ENCODE measurements at regions not wholly inside any gene's neighbourhood (a gene's known extent, or its start where the extent isn't known, plus 50 kb on each side); places are given as distances from the start of the nearest gene placed in this dataset.

DNA sequence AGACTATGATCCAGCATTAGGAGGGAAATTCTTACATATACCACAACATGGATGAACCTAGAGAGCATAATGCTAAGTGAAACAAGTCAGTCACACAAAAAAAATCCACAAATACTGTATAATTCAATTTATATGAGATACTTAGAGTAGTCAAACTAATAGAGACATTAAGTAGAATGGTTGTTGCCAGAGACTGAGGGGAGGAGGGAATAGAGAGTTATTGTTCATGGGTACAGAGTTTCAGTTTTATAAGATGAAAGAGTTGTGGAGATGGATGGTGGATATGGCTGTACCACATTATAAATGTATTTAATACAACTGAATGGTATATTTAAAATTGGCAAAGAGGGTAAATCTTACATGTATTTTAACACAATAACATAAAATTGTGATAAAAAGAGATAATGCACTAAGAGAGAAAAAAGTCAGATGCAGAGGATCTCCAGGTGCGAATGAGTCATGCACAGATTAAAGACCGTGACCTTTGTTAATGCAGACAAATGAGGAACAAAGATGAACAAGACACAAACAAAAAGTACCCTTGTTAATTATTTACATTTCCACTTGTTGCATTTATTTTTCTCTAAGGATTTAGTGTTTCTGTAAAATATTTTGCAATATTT lies 541.7 kb upstream of the MEX3C start:
- H4K20me1 ChIP-seq (ENCODE audit: insufficient read depth, low read length), result no peaks in the 10 kb centered on the region
- DNase-seq (ENCODE audit: low spot score), result no peak
- H3K9me3 ChIP-seq (ENCODE audit: low read length), result peaks cover 17% of the 10 kb centered on the region
- no peak overlapping the region for H3K27ac ChIP-seq (ENCODE audit: extremely low read length, insufficient read depth, low read length)
- no peak for FAIRE-seq
- H3K4me1 ChIP-seq (ENCODE audit: insufficient read depth, low read length), result no peaks in the 10 kb centered on the region
- H3K36me3 ChIP-seq (replicated peaks in 1 of 2; ENCODE audit: control insufficient read depth in 1 of 2, insufficient read depth in 2 of 2, low read length in 2 of 2), result no peaks in the 10 kb centered on the region
- no peaks in the 10 kb centered on the region for H3K79me2 ChIP-seq (ENCODE audit: insufficient read depth, low read length)
- H3K27me3 ChIP-seq (ENCODE audit: control insufficient read depth in 1 of 2, insufficient read depth in 2 of 2, low read length in 2 of 2), result no peaks in the 10 kb centered on the region
- BruUV-seq (replicated peaks), result no TSS peak
- no peak for ATAC-seq
- no peak overlapping the region for H3K4me3 ChIP-seq (replicated peaks in 1 of 3; ENCODE audit: insufficient read depth in 1 of 3, low read depth in 2 of 3, low read length in 3 of 3)
- no peak overlapping the region for H2AFZ ChIP-seq (ENCODE audit: low read length)
- CTCF ChIA-PET (ENCODE audit: low intra/inter-chr PET ratio, low total read pairs), result no interaction called here
- no peak overlapping the region for H3K9ac ChIP-seq (ENCODE audit: insufficient read depth, low read depth, low read length)
- 32% methylated on average over 2 of the region's 2 CpGs for WGBS (ENCODE audit: low lambda C conversion rate)
- POLR2A ChIA-PET, result no interaction called here
- in situ Hi-C loops (cut with HindIII; ENCODE audit: extremely low pct_ligation_motif_present, low pct_unique_long_range_greater_than_20kb) (no loop called here), intact Hi-C loops (cut with micrococcal nuclease; ENCODE audit: unreplicated experiment) (no loop called here)
- no peak overlapping the region for H3K4me2 ChIP-seq (ENCODE audit: low read depth, low read length)
- TF ChIP-seq CSRNP2 (CRISPR knock-in tag; conservative IDR thresholded peaks at IDR 0.05; ENCODE audit: low read depth) (no peak), SP140L (CRISPR knock-in tag; IDR thresholded peaks at IDR 0.05; ENCODE audit: borderline replicate concordance) (no peak), RBM39 (IDR thresholded peaks at IDR 0.05; ENCODE audit: low read depth, low read length, poor library complexity, severe bottlenecking) (no peak), ZNF264 (CRISPR knock-in tag; IDR thresholded peaks at IDR 0.05) (no peak), ZUFSP (CRISPR knock-in tag; IDR thresholded peaks at IDR 0.05; ENCODE audit: borderline replicate concordance) (no peak), SRSF4 (IDR thresholded peaks at IDR 0.05; ENCODE audit: low read depth, low read length, poor library complexity, severe bottlenecking) (no peak), KLF6 (CRISPR knock-in tag; IDR thresholded peaks at IDR 0.05) (no peak), ZBTB38 (CRISPR knock-in tag; IDR thresholded peaks at IDR 0.05) (no peak), SATB2 (CRISPR knock-in tag; IDR thresholded peaks at IDR 0.05) (no peak), HNF4A (CRISPR knock-in tag; IDR thresholded peaks at IDR 0.05) (no peak)
- TF ChIP-seq, protein P1, sequence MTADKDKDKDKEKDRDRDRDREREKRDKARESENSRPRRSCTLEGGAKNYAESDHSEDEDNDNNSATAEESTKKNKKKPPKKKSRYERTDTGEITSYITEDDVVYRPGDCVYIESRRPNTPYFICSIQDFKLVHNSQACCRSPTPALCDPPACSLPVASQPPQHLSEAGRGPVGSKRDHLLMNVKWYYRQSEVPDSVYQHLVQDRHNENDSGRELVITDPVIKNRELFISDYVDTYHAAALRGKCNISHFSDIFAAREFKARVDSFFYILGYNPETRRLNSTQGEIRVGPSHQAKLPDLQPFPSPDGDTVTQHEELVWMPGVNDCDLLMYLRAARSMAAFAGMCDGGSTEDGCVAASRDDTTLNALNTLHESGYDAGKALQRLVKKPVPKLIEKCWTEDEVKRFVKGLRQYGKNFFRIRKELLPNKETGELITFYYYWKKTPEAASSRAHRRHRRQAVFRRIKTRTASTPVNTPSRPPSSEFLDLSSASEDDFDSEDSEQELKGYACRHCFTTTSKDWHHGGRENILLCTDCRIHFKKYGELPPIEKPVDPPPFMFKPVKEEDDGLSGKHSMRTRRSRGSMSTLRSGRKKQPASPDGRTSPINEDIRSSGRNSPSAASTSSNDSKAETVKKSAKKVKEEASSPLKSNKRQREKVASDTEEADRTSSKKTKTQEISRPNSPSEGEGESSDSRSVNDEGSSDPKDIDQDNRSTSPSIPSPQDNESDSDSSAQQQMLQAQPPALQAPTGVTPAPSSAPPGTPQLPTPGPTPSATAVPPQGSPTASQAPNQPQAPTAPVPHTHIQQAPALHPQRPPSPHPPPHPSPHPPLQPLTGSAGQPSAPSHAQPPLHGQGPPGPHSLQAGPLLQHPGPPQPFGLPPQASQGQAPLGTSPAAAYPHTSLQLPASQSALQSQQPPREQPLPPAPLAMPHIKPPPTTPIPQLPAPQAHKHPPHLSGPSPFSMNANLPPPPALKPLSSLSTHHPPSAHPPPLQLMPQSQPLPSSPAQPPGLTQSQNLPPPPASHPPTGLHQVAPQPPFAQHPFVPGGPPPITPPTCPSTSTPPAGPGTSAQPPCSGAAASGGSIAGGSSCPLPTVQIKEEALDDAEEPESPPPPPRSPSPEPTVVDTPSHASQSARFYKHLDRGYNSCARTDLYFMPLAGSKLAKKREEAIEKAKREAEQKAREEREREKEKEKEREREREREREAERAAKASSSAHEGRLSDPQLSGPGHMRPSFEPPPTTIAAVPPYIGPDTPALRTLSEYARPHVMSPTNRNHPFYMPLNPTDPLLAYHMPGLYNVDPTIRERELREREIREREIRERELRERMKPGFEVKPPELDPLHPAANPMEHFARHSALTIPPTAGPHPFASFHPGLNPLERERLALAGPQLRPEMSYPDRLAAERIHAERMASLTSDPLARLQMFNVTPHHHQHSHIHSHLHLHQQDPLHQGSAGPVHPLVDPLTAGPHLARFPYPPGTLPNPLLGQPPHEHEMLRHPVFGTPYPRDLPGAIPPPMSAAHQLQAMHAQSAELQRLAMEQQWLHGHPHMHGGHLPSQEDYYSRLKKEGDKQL (CRISPR knock-in tag; IDR thresholded peaks at IDR 0.05; ENCODE audit: low read depth), result no peak
- TF ChIP-seq, protein P2, sequence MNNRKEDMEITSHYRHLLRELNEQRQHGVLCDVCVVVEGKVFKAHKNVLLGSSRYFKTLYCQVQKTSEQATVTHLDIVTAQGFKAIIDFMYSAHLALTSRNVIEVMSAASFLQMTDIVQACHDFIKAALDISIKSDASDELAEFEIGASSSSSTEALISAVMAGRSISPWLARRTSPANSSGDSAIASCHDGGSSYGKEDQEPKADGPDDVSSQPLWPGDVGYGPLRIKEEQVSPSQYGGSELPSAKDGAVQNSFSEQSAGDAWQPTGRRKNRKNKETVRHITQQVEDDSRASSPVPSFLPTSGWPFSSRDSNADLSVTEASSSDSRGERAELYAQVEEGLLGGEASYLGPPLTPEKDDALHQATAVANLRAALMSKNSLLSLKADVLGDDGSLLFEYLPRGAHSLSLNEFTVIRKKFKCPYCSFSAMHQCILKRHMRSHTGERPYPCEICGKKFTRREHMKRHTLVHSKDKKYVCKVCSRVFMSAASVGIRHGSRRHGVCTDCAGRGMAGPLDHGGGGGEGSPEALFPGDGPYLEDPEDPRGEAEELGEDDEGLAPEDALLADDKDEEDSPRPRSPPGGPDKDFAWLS (CRISPR knock-in tag; IDR thresholded peaks at IDR 0.05; ENCODE audit: borderline replicate concordance), result no peak

All from HepG2 (cell line).